ENCODE measurements at regions not wholly inside any gene's neighbourhood (a gene's known extent, or its start where the extent isn't known, plus 50 kb on each side); places are given as distances from the start of the nearest gene placed in this dataset.

GRCh38 chr2:22880161-22880560 is 504.8 kb upstream of the KLHL29 start:
- H3K4me1 ChIP-seq (ENCODE audit: low read length) = no peaks in the 10 kb centered on the region
- no peaks in the 10 kb centered on the region for H3K27me3 ChIP-seq (ENCODE audit: low read depth, low read length)
- H3K9me3 ChIP-seq (ENCODE audit: insufficient read depth, low read length) = no peaks in the 10 kb centered on the region
- H2AFZ ChIP-seq (ENCODE audit: low read depth, low read length) = no peak overlapping the region
- TF ChIP-seq, protein P1, sequence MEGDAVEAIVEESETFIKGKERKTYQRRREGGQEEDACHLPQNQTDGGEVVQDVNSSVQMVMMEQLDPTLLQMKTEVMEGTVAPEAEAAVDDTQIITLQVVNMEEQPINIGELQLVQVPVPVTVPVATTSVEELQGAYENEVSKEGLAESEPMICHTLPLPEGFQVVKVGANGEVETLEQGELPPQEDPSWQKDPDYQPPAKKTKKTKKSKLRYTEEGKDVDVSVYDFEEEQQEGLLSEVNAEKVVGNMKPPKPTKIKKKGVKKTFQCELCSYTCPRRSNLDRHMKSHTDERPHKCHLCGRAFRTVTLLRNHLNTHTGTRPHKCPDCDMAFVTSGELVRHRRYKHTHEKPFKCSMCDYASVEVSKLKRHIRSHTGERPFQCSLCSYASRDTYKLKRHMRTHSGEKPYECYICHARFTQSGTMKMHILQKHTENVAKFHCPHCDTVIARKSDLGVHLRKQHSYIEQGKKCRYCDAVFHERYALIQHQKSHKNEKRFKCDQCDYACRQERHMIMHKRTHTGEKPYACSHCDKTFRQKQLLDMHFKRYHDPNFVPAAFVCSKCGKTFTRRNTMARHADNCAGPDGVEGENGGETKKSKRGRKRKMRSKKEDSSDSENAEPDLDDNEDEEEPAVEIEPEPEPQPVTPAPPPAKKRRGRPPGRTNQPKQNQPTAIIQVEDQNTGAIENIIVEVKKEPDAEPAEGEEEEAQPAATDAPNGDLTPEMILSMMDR (IDR thresholded peaks at IDR 0.05; ENCODE audit: low read depth, low read length) = no peak
- TF ChIP-seq EZH2phosphoT487 (IDR thresholded peaks at IDR 0.05; ENCODE audit: low read depth) = no peak
- H3K9ac ChIP-seq (ENCODE audit: low read length) = no peak overlapping the region
- no peak overlapping the region for H3K4me2 ChIP-seq (ENCODE audit: low read length)
- H3K79me2 ChIP-seq (ENCODE audit: low read length) = no peaks in the 10 kb centered on the region
- no peak overlapping the region for H3K27ac ChIP-seq (ENCODE audit: low read length)
- H3K4me3 ChIP-seq (ENCODE audit: low read length) = no peak overlapping the region
- H4K20me1 ChIP-seq (ENCODE audit: insufficient read depth, low read length) = no peaks in the 10 kb centered on the region
- H3K36me3 ChIP-seq (replicated peaks; ENCODE audit: low read depth, low read length) = no peaks in the 10 kb centered on the region

DNA sequence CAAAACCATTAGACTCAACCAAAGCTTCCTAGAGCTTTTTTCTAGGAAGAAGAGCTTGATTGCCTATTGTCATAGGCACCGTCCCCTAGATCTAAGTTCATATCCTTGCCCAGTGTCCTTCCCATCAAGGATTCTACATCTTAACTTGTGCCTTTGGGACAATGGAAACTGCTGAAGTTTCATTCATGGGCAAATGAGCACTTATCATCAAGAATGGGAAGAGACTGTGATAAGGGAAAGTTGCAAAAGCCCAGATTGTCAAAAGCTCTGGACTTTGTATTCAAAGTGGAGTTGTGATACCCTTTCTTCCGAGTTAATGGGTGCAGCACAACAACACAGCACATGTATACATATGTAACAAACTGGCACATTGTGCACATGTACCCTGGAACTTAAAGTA is 503.0 kb upstream of the KLHL29 start:
- no peaks in the 10 kb centered on the region for H3K36me3 ChIP-seq (replicated peaks; ENCODE audit: low read depth, low read length)
- no peaks in the 10 kb centered on the region for H3K4me1 ChIP-seq (ENCODE audit: low read length)
- TF ChIP-seq EZH2phosphoT487 (IDR thresholded peaks at IDR 0.05; ENCODE audit: low read depth) = no peak
- TF ChIP-seq, protein P1 (IDR thresholded peaks at IDR 0.05; ENCODE audit: low read depth, low read length) = no peak
- no peaks in the 10 kb centered on the region for H3K79me2 ChIP-seq (ENCODE audit: low read length)
- H3K27ac ChIP-seq (ENCODE audit: low read length) = no peak overlapping the region
- H2AFZ ChIP-seq (ENCODE audit: low read depth, low read length) = no peak overlapping the region
- no peaks in the 10 kb centered on the region for H3K9me3 ChIP-seq (ENCODE audit: insufficient read depth, low read length)
- H3K4me2 ChIP-seq (ENCODE audit: low read length) = no peak overlapping the region
- no peaks in the 10 kb centered on the region for H3K27me3 ChIP-seq (ENCODE audit: low read depth, low read length)
- H4K20me1 ChIP-seq (ENCODE audit: insufficient read depth, low read length) = no peaks in the 10 kb centered on the region
- no peak overlapping the region for H3K4me3 ChIP-seq (ENCODE audit: low read length)
- no peak overlapping the region for H3K9ac ChIP-seq (ENCODE audit: low read length)

DNA sequence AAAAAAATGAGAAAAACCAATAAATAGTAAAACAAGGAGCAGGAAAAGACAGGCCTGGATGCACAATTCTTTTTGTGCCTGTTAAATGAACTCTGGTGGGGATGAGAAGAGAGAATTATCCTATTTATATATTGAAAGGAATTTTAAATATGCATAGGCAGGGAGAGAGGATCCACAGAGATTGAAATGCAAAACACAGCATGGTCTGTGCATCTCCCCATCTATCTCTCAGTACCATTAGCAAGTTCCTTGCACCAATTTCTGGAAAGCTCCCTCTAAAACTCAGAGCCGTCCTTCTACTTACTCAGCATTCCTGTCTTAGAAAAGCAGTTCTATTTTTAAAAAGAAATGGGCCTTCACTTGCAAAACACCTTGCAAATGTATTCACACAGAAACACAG is 502.3 kb upstream of the KLHL29 start:
- H3K27me3 ChIP-seq (ENCODE audit: low read depth, low read length) = no peaks in the 10 kb centered on the region
- H3K4me1 ChIP-seq (ENCODE audit: low read length) = no peaks in the 10 kb centered on the region
- H3K4me3 ChIP-seq (ENCODE audit: low read length) = no peak overlapping the region
- H3K27ac ChIP-seq (ENCODE audit: low read length) = no peak overlapping the region
- no peak overlapping the region for H3K9ac ChIP-seq (ENCODE audit: low read length)
- H3K36me3 ChIP-seq (replicated peaks; ENCODE audit: low read depth, low read length) = no peaks in the 10 kb centered on the region
- no peak for TF ChIP-seq EZH2phosphoT487 (IDR thresholded peaks at IDR 0.05; ENCODE audit: low read depth)
- TF ChIP-seq, protein P1 (IDR thresholded peaks at IDR 0.05; ENCODE audit: low read depth, low read length) = no peak
- no peak overlapping the region for H3K4me2 ChIP-seq (ENCODE audit: low read length)
- H3K79me2 ChIP-seq (ENCODE audit: low read length) = no peaks in the 10 kb centered on the region
- no peak overlapping the region for H2AFZ ChIP-seq (ENCODE audit: low read depth, low read length)
- no peaks in the 10 kb centered on the region for H4K20me1 ChIP-seq (ENCODE audit: insufficient read depth, low read length)
- H3K9me3 ChIP-seq (ENCODE audit: insufficient read depth, low read length) = no peaks in the 10 kb centered on the region

DNA sequence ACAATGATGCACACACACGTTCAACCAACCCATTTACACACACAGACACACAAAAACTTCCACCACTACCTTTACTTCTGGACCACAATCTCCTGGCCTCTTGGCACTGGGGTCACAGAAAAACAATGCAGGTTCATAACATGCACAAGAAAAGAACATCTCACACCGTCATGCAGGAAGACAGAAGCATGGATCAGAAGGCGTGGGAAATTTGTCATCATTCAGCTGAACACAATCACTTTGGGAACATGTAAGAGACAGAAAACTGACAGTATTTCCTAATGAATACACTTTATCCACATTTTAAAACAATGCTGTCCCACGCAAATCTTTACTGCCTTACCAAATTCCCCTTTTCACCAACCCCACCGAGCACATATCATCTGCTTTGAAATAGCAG is 501.9 kb upstream of the KLHL29 start:
- Histone ChIP-seq H4K20me1 (ENCODE audit: insufficient read depth, low read length) (no peaks in the 10 kb centered on the region), H2AFZ (ENCODE audit: low read depth, low read length) (no peak overlapping the region), H3K36me3 (replicated peaks; ENCODE audit: low read depth, low read length) (no peaks in the 10 kb centered on the region), H3K27me3 (ENCODE audit: low read depth, low read length) (no peaks in the 10 kb centered on the region), H3K79me2 (ENCODE audit: low read length) (no peaks in the 10 kb centered on the region), H3K4me2 (ENCODE audit: low read length) (no peak overlapping the region), H3K4me1 (ENCODE audit: low read length) (no peaks in the 10 kb centered on the region), H3K4me3 (ENCODE audit: low read length) (no peak overlapping the region), H3K9me3 (ENCODE audit: insufficient read depth, low read length) (no peaks in the 10 kb centered on the region), H3K9ac (ENCODE audit: low read length) (no peak overlapping the region), H3K27ac (ENCODE audit: low read length) (no peak overlapping the region)
- TF ChIP-seq EZH2phosphoT487 (IDR thresholded peaks at IDR 0.05; ENCODE audit: low read depth) = no peak
- TF ChIP-seq, protein P1 (IDR thresholded peaks at IDR 0.05; ENCODE audit: low read depth, low read length) = no peak
